SK-N-SH (cell line): ENCODE measurements at regions not wholly inside any gene's neighbourhood (a gene's known extent, or its start where the extent isn't known, plus 50 kb on each side); places are given as distances from the start of the nearest gene placed in this dataset.

Experiments
- CTCF ChIA-PET: fragments of 300-600, 350-600 bp; formaldehyde crosslinking; extraction: SDS; loops from one replicate; lab custom pipeline; 2021; lab: Yijun Ruan, JAX
- POLR2A ChIA-PET: fragments of 350-600 bp; sonication (Branson Sonifier 250); formaldehyde crosslinking; extraction: SDS; loops from one replicate; lab custom pipeline; 2020; ENCODE audit warnings: antibody characterized with exemption, inconsistent platforms; lab: Yijun Ruan, JAX
- DNase-seq: peaks from one replicate; pipeline ENCODE4 v3.0.0; 2012
- H2AFZ ChIP-seq: fragments of 200-600 bp; sonication (generic); 2 replicates; pipeline ENCODE4 v1.8.1; 2016; ENCODE audit warnings: antibody characterized with exemption, mild to moderate bottlenecking, low read depth
- H3F3A ChIP-seq: fragments of 200-600 bp; sonication (generic); replicated peaks from 2 replicates; pipeline ENCODE3; 2016; ENCODE audit warnings: antibody characterized with exemption, mild to moderate bottlenecking; ENCODE audit not compliant: insufficient read depth
- H3K27ac ChIP-seq, 2 experiments: fragments of 200-500 bp in 1 of 2; fragments of 200-600 bp in 1 of 2; sonication (Bioruptor generic) in 1 of 2; sonication (generic), shearing (Covaris generic) in 1 of 2; 2 replicates each; pipeline versions ENCODE4 v1.5.1 to v1.6.1; 2014 to 2016; ENCODE audit warnings: low read depth in 2 of 2, inconsistent platforms in 1 of 2, low read length in 1 of 2, mild to moderate bottlenecking in 1 of 2, mixed read lengths in 1 of 2
- H3K27me3 ChIP-seq: fragments of 200-600 bp; sonication (generic), shearing (Covaris generic); 2 replicates; pipeline ENCODE4 v1.6.1; 2016; ENCODE audit warnings: mixed run types; ENCODE audit not compliant: insufficient read depth
- H3K36me3 ChIP-seq, 2 experiments: fragments of 200-500 bp in 1 of 2; fragments of 200-600 bp in 1 of 2; sonication (Bioruptor generic) in 1 of 2; sonication (generic) in 1 of 2; replicated peaks in 1 of 2; 2 replicates each; pipeline versions ENCODE3 to v1.5.1; 2014 to 2016; ENCODE audit warnings: low read length in 1 of 2, mild to moderate bottlenecking in 1 of 2; ENCODE audit not compliant: insufficient read depth in 2 of 2, control insufficient read depth in 1 of 2
- H3K4me1 ChIP-seq, 2 experiments: fragments of 200-500 bp in 1 of 2; fragments of 200-600 bp in 1 of 2; sonication (Bioruptor generic) in 1 of 2; sonication (generic), shearing (Covaris generic) in 1 of 2; 2 replicates each; pipeline versions ENCODE4 v1.5.1 to v1.6.1; 2014 to 2016; ENCODE audit warnings: low read depth in 1 of 2, low read length in 1 of 2, mixed run types in 1 of 2; ENCODE audit not compliant: insufficient read depth in 2 of 2, control insufficient read depth in 1 of 2
- H3K4me2 ChIP-seq: fragments of 200-600 bp; sonication (generic), shearing (Covaris generic); 2 replicates; pipeline ENCODE4 v1.6.1; 2017; ENCODE audit warnings: mixed run types
- H3K4me3 ChIP-seq, 2 experiments: fragments of 200-500 bp in 1 of 2; fragments of 200-600 bp in 1 of 2; sonication (Bioruptor generic) in 1 of 2; sonication (generic), shearing (Covaris generic) in 1 of 2; 2 replicates each; pipeline versions ENCODE4 v1.5.1 to v1.8.1; 2014 to 2016; ENCODE audit warnings: low read depth in 2 of 2, inconsistent platforms in 1 of 2, low read length in 1 of 2, mild to moderate bottlenecking in 1 of 2, mixed read lengths in 1 of 2, moderate library complexity in 1 of 2
- H3K79me2 ChIP-seq: fragments of 200-600 bp; sonication (generic); 2 replicates; pipeline ENCODE4 v1.8.1; 2017; ENCODE audit warnings: mild to moderate bottlenecking; ENCODE audit not compliant: insufficient read depth
- H3K9ac ChIP-seq: fragments of 200-600 bp; sonication (generic); 2 replicates; pipeline ENCODE4 v1.6.1; 2017; ENCODE audit warnings: mixed run types
- H3K9me2 ChIP-seq: fragments of 200-600 bp; sonication (generic); 2 replicates; pipeline ENCODE4 v1.6.1; 2017; ENCODE audit warnings: mixed run types
- H3K9me3 ChIP-seq: fragments of 200-600 bp; sonication (generic); 2 replicates; pipeline ENCODE4 v1.6.1; 2017; ENCODE audit warnings: mixed run types, mild to moderate bottlenecking, moderate library complexity
- H4K20me1 ChIP-seq: fragments of 200-600 bp; sonication (generic); 2 replicates; pipeline ENCODE4 v1.6.1; 2017; ENCODE audit warnings: mild to moderate bottlenecking, mixed run types; ENCODE audit not compliant: insufficient read depth
- CHD2 ChIP-seq: fragments of 150-350 bp; IDR thresholded peaks from 2 replicates; pipeline ENCODE4 v1.6.1; 2018; ENCODE audit warnings: low read length; ENCODE audit not compliant: partially characterized antibody
- EP300 ChIP-seq, 2 experiments: IDR thresholded peaks; 2 replicates each; pipeline versions ENCODE4 v1.4.0 to v1.6.1; 2012; ENCODE audit warnings: borderline replicate concordance in 1 of 2, low read depth in 1 of 2, low read length in 1 of 2
- EZH2phosphoT487 ChIP-seq: fragments of 200-600 bp; sonication (generic); IDR thresholded peaks from 2 replicates; pipeline ENCODE4 v1.6.1; 2017; ENCODE audit warnings: low read depth, mixed run types, mild to moderate bottlenecking, antibody characterized with exemption, moderate library complexity, borderline replicate concordance
- FOSL2 ChIP-seq: IDR thresholded peaks from 2 replicates; pipeline ENCODE4 v1.4.0; 2012; ENCODE audit warnings: low read depth, mild to moderate bottlenecking, moderate library complexity, borderline replicate concordance
- GABPA ChIP-seq: IDR thresholded peaks from 2 replicates; pipeline ENCODE4 v1.4.0; 2012; ENCODE audit warnings: low read depth, mild to moderate bottlenecking
- GATA2 ChIP-seq: sonication (generic); formaldehyde crosslinking; IDR thresholded peaks from 2 replicates; pipeline ENCODE4 v1.5.0; 2020; ENCODE audit warnings: mild to moderate bottlenecking, missing genetic modification reagents
- MAX ChIP-seq: IDR thresholded peaks from 2 replicates; pipeline ENCODE4 v1.4.0; 2012; ENCODE audit warnings: low read depth
- MEF2A ChIP-seq: IDR thresholded peaks from 2 replicates; pipeline ENCODE4 v1.4.0; 2012; ENCODE audit warnings: low read depth, borderline replicate concordance
- NFIC ChIP-seq: IDR thresholded peaks from 2 replicates; pipeline ENCODE4 v1.4.0; 2012; ENCODE audit warnings: borderline replicate concordance
- NRF1 ChIP-seq: IDR thresholded peaks from 2 replicates; pipeline ENCODE4 v1.6.1; 2012; ENCODE audit warnings: low read depth, mild to moderate bottlenecking, low read length
- PBX3 ChIP-seq: IDR thresholded peaks from 2 replicates; pipeline ENCODE4; 2012
- POLR2AphosphoS5 ChIP-seq: IDR thresholded peaks from 2 replicates; pipeline ENCODE4 v1.6.1; 2012; ENCODE audit warnings: low read depth, low read length
- RAD21 ChIP-seq: IDR thresholded peaks from 2 replicates; pipeline ENCODE4 v1.6.1; 2012; ENCODE audit warnings: mild to moderate bottlenecking, low read length
- RCOR1 ChIP-seq: fragments of 150-350 bp; IDR thresholded peaks from 2 replicates; pipeline ENCODE4 v1.6.1; 2017; ENCODE audit warnings: antibody characterized with exemption, low read length
- RXRA ChIP-seq: IDR thresholded peaks from 2 replicates; pipeline ENCODE4 v1.4.0; 2012; ENCODE audit warnings: low read depth, mild to moderate bottlenecking, borderline replicate concordance
- SMC3 ChIP-seq: IDR thresholded peaks from 2 replicates; pipeline ENCODE4 v1.6.1; 2012; ENCODE audit warnings: low read depth, low read length, improper control_type of control experiment
- TAF1 ChIP-seq: IDR thresholded peaks from 2 replicates; pipeline ENCODE4 v1.6.1; 2012; ENCODE audit warnings: low read depth, mild to moderate bottlenecking, low read length, moderate library complexity, borderline replicate concordance
- TEAD4 ChIP-seq: IDR thresholded peaks from 2 replicates; pipeline ENCODE4 v1.4.0; 2012; ENCODE audit warnings: mild to moderate bottlenecking, borderline replicate concordance; ENCODE audit not compliant: insufficient read depth
- YY1 ChIP-seq: IDR thresholded peaks from 2 replicates; pipeline ENCODE4 v1.4.0; 2012; ENCODE audit warnings: low read depth, mild to moderate bottlenecking
- WGBS: methylation state at CpG from one replicate; pipeline ENCODE4 v1.1.6; 2017; ENCODE audit warnings: low lambda C conversion rate; 5-methylcytosine and 5-hydroxymethylcytosine counted together
- TF ChIP-seq, protein P1 (sequence below): fragments of 150-350 bp; IDR thresholded peaks from 2 replicates; pipeline ENCODE4 v1.6.1; 2016; ENCODE audit warnings: mild to moderate bottlenecking, low read depth, low read length
- TF ChIP-seq, protein P2 (sequence below): IDR thresholded peaks from 2 replicates; pipeline ENCODE4 v1.4.0; 2012; ENCODE audit warnings: low read depth, borderline replicate concordance

DNA sequence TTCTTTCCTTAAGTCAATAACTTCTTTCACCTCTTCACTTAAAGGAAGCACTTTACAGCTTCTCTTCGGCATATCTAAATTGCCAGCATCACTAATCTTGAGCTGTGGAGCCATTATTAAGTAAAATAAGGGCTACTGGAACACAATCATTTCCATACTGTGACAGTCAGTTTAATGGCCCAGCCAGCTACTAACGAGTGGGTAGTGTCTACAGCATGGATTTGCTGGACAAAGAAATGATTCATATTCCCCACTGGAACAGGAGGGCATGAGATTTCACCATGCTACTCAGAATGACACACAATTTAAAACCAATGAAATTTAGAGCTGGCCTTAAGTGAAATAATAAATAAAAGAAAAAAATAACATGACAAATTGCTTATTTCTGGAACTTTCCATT lies 72.1 kb downstream of the DDIT4L start:
- ChIA-PET CTCF (interaction anchor here (0.9 to 2.2 kb wide), 8 partner anchors 9 to 270 kb away, joined by 3 to 13 read pairs (median 4); no protein-coding TSS in a partner anchor), POLR2A (no interaction called here)
- H3K4me1 ChIP-seq: peaks cover 0 to 8% of the 10 kb centered on the region in 2 experiments; a peak in 2 of 4 replicates
- H4K20me1 ChIP-seq: no peaks in the 10 kb centered on the region
- H3K36me3 ChIP-seq: no peaks in the 10 kb centered on the region
- H3K9me3 ChIP-seq: no peaks in the 10 kb centered on the region
- DNase-seq: no peak
- no peak overlapping the region for H3K27ac ChIP-seq
- no peaks in the 10 kb centered on the region for H3K9me2 ChIP-seq
- no peaks in the 10 kb centered on the region for H3K79me2 ChIP-seq
- no peak overlapping the region for H3K9ac ChIP-seq
- no peak overlapping the region for H3K4me3 ChIP-seq
- H3F3A ChIP-seq: no peaks in the 10 kb centered on the region
- 69% methylated on average over 2 of the region's 2 CpGs for WGBS
- H3K4me2 ChIP-seq: no peak overlapping the region
- TF ChIP-seq MEF2A (no peak), SMC3 (no peak), TEAD4 (no peak), FOSL2 (no peak), EP300 (IDR thresholded peaks at IDR 0.05; ENCODE audit: borderline replicate concordance in 1 of 2, low read depth in 1 of 2, low read length in 1 of 2) (no peak), NFIC (no peak), YY1 (no peak), POLR2AphosphoS5 (no peak), TAF1 (no peak), EZH2phosphoT487 (no peak), GABPA (no peak)
- TF ChIP-seq, protein P1, sequence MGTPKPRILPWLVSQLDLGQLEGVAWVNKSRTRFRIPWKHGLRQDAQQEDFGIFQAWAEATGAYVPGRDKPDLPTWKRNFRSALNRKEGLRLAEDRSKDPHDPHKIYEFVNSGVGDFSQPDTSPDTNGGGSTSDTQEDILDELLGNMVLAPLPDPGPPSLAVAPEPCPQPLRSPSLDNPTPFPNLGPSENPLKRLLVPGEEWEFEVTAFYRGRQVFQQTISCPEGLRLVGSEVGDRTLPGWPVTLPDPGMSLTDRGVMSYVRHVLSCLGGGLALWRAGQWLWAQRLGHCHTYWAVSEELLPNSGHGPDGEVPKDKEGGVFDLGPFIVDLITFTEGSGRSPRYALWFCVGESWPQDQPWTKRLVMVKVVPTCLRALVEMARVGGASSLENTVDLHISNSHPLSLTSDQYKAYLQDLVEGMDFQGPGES: no peak
- no peak overlapping the region for H2AFZ ChIP-seq
- no peaks in the 10 kb centered on the region for H3K27me3 ChIP-seq

DNA sequence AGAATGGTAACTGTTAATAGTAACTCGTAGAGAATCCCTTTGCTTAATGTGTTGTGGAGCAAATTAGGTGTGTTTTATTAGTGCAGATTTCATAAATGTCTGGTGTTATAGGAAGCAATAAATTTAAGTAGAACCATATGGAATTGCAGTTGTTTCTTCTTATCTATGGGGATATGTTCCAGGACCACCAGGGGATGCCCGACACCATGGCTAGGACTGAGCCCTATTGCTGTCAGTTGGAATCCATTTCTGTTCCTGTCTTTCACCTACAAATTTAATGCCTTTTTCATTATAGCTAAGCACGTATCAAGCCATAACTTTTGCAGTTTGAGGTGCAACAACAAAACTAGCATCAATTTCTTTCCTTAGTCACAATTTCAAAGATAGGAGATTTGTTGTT lies 72.5 kb downstream of the DDIT4L start:
- DNase-seq: peak; percentile 41
- Histone ChIP-seq H3K9me2 (no peaks in the 10 kb centered on the region), H3K4me2 (no peak overlapping the region), H3K36me3 (no peaks in the 10 kb centered on the region), H3K4me3 (no peak overlapping the region), H3K27me3 (no peaks in the 10 kb centered on the region), H3K79me2 (no peaks in the 10 kb centered on the region), H4K20me1 (no peaks in the 10 kb centered on the region), H3K27ac (no peak overlapping the region), H3K4me1 (peaks cover 0 to 8% of the 10 kb centered on the region in 2 experiments; a peak in 2 of 4 replicates), H2AFZ (no peak overlapping the region), H3F3A (no peaks in the 10 kb centered on the region), H3K9me3 (no peaks in the 10 kb centered on the region), H3K9ac (no peak overlapping the region)
- CTCF ChIA-PET: interaction anchor here (0.9 to 2.2 kb wide), 7 partner anchors 9 to 271 kb away, joined by 3 to 13 read pairs (median 4); no protein-coding TSS in a partner anchor
- peak; percentile 86 for TF ChIP-seq RAD21
- 0 out of 2 replicates have a peak, but pooled peaks have one; percentile 54 for TF ChIP-seq RCOR1
- TF ChIP-seq NFIC: no peak
- TF ChIP-seq EP300 (IDR thresholded peaks at IDR 0.05; ENCODE audit: borderline replicate concordance in 1 of 2, low read depth in 1 of 2, low read length in 1 of 2): 0 out of 4 replicates have a peak, but pooled peaks of 1 of the 2 experiments have one; percentile 41
- no peak for TF ChIP-seq RXRA
- TF ChIP-seq MAX: no peak
- no peak for TF ChIP-seq NRF1
- TF ChIP-seq, protein P2, sequence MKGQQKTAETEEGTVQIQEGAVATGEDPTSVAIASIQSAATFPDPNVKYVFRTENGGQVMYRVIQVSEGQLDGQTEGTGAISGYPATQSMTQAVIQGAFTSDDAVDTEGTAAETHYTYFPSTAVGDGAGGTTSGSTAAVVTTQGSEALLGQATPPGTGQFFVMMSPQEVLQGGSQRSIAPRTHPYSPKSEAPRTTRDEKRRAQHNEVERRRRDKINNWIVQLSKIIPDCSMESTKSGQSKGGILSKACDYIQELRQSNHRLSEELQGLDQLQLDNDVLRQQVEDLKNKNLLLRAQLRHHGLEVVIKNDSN: no peak
- peak; percentile 37; the same call in 1 of the 2 replicates for TF ChIP-seq SMC3
- peak; percentile 30; the same call in 1 of the 2 replicates for TF ChIP-seq GATA2 (CRISPR knock-in tag)
- no peak for TF ChIP-seq EZH2phosphoT487
- TF ChIP-seq PBX3: no peak
- TF ChIP-seq CHD2: peak; percentile 8
- POLR2A ChIA-PET: no interaction called here
- WGBS: 79% methylated on average over 3 of the region's 3 CpGs
